ENCODE measurements at regions not wholly inside any gene's neighbourhood (a gene's known extent, or its start where the extent isn't known, plus 50 kb on each side); places are given as distances from the start of the nearest gene placed in this dataset.

DNA sequence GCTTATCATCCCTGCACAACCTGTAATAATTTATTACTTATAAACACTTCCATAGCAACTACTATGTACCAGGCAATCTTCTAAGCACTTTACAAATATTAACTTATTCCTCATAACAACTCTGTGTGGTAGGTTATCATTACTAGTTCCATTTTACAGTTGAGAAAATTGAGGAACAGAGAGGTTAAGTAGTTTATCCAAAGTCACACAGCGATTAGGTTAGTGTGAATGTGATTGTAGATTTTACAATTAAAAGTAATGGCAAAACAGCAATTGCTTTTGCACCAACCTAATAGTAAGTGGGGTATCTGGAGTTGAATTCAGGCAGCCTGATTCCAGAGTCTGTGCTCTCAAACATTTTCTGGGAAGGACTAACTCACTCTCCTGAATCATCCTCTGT, 348.9 kb downstream of the NKX6-1 start:
- TF ChIP-seq, protein P1, sequence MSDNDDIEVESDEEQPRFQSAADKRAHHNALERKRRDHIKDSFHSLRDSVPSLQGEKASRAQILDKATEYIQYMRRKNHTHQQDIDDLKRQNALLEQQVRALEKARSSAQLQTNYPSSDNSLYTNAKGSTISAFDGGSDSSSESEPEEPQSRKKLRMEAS (IDR thresholded peaks at IDR 0.05; ENCODE audit: low read depth, low read length), result no peak
- TF ChIP-seq SREBF1 (IDR thresholded peaks at IDR 0.05; ENCODE audit: low read length) (no peak), CBX3 (IDR thresholded peaks at IDR 0.05; ENCODE audit: borderline replicate concordance, low read depth) (no peak)
- TF ChIP-seq, protein P2, sequence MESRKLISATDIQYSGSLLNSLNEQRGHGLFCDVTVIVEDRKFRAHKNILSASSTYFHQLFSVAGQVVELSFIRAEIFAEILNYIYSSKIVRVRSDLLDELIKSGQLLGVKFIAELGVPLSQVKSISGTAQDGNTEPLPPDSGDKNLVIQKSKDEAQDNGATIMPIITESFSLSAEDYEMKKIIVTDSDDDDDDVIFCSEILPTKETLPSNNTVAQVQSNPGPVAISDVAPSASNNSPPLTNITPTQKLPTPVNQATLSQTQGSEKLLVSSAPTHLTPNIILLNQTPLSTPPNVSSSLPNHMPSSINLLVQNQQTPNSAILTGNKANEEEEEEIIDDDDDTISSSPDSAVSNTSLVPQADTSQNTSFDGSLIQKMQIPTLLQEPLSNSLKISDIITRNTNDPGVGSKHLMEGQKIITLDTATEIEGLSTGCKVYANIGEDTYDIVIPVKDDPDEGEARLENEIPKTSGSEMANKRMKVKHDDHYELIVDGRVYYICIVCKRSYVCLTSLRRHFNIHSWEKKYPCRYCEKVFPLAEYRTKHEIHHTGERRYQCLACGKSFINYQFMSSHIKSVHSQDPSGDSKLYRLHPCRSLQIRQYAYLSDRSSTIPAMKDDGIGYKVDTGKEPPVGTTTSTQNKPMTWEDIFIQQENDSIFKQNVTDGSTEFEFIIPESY (IDR thresholded peaks at IDR 0.05), result no peak
